ENCODE measurements at regions not wholly inside any gene's neighbourhood (a gene's known extent, or its start where the extent isn't known, plus 50 kb on each side); places are given as distances from the start of the nearest gene placed in this dataset.

DNA sequence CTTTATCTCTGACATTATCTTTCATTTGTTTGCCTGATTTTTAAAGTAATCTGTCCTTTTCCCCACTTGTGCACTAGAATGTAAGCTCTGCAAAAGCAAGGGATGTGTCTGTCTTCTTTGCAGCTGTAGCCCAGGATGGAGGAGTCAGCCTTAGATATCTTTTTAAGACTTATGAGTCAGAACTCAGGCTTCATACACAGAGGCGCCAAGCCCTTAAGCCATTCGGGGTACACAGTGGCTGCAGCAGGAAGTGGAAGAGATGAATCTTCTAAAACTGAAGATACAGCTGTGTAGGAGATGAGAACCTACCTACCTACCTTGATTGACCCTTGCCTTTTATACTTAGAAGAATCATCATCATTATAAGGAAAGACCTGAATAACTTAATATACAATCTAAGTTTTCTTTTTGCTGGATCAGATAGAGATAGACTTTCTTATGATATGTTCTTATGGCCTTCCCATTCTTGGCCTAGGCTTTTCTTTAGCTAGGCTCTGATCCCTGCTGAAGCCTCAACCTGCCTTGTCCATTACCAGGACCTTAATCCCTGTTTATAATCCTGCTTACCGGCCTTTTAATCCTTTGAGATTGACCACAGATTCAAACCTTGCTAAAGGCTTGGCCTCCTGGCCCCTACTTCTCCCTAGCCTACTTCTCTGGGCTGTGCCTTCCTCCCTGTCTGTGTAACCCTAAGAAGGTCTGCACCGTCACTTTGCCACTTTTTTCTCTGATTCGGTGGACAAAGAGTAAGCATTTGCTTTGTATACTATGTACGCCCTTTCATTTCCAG lies 304.5 kb downstream of the PRL start:
- 79% methylated on average over 6 of the region's 6 CpGs for WGBS
- TF ChIP-seq, protein P1, sequence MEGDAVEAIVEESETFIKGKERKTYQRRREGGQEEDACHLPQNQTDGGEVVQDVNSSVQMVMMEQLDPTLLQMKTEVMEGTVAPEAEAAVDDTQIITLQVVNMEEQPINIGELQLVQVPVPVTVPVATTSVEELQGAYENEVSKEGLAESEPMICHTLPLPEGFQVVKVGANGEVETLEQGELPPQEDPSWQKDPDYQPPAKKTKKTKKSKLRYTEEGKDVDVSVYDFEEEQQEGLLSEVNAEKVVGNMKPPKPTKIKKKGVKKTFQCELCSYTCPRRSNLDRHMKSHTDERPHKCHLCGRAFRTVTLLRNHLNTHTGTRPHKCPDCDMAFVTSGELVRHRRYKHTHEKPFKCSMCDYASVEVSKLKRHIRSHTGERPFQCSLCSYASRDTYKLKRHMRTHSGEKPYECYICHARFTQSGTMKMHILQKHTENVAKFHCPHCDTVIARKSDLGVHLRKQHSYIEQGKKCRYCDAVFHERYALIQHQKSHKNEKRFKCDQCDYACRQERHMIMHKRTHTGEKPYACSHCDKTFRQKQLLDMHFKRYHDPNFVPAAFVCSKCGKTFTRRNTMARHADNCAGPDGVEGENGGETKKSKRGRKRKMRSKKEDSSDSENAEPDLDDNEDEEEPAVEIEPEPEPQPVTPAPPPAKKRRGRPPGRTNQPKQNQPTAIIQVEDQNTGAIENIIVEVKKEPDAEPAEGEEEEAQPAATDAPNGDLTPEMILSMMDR (IDR thresholded peaks at IDR 0.05), result no peak
- TF ChIP-seq POLR2AphosphoS5 (IDR thresholded peaks at IDR 0.05), result no peak
- TF ChIP-seq EP300 (IDR thresholded peaks at IDR 0.05), result no peak
- TF ChIP-seq POLR2A (IDR thresholded peaks at IDR 0.05), result no peak
- no peaks in the 10 kb centered on the region for H3K36me3 ChIP-seq
- no peak for DNase-seq (ENCODE audit: low spot score in 2 of 2)
- no peaks in the 10 kb centered on the region for H3K9me3 ChIP-seq
- H3K27me3 ChIP-seq, result no peaks in the 10 kb centered on the region
- H3K4me1 ChIP-seq, result peaks cover 5% of the 10 kb centered on the region
- no peak overlapping the region for H3K27ac ChIP-seq
- no peak overlapping the region for H3K4me3 ChIP-seq

DNA sequence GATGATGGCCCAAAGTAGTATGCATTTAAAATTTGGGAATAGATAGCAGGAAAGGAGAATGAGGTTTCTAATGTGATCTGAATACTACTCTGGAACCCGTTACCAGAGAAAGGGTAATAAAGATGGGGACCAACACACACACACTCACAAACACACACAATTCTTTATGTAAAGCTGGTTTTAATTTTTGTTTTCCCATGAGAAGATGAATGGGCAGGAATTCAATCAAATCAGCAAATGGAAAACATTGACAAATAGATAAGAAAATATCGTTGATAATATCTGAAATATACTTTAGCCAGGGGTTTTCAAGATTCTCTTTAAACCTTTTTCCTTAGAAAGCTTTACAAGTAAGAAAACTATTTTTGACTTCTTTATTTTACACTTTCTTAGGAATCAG lies 303.0 kb downstream of the PRL start:
- TF ChIP-seq, protein P1 (IDR thresholded peaks at IDR 0.05), result no peak
- no peak for TF ChIP-seq EP300 (IDR thresholded peaks at IDR 0.05)
- Histone ChIP-seq H3K27ac (no peak overlapping the region), H3K27me3 (no peaks in the 10 kb centered on the region), H3K4me1 (no peaks in the 10 kb centered on the region), H3K4me3 (no peak overlapping the region), H3K9me3 (no peaks in the 10 kb centered on the region), H3K36me3 (no peaks in the 10 kb centered on the region)
- DNase-seq (ENCODE audit: low spot score in 2 of 2), result no peak
- WGBS, result 74% methylated on average over 2 of the region's 2 CpGs

DNA sequence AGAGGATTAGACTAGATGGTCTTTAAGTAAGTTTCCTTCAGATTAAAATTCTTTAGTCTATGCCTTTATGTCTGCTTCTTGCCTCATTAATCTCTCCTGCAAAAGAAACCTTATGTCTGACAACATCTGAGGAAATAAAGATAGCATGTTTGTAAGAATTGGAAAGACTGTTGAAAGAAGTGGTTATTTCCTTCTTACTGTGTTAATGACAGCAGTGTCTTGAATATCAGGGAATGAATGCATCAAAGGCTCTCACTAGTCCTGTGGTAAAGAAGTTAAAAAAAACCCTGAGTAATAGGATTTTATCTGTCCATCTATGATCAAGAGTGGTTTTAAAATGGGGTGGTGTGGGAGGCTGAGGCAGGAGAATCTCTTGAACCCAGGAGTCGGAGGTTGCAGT lies 302.0 kb downstream of the PRL start:
- TF ChIP-seq, protein P1 (IDR thresholded peaks at IDR 0.05), result no peak
- no peak for TF ChIP-seq POLR2A (IDR thresholded peaks at IDR 0.05)
- TF ChIP-seq POLR2AphosphoS5 (IDR thresholded peaks at IDR 0.05), result no peak
- TF ChIP-seq EP300 (IDR thresholded peaks at IDR 0.05), result no peak
- WGBS, result 88% methylated on average over 1 of the region's 1 CpG
- no peak overlapping the region for H3K27ac ChIP-seq
- no peaks in the 10 kb centered on the region for H3K9me3 ChIP-seq
- no peaks in the 10 kb centered on the region for H3K4me1 ChIP-seq
- no peaks in the 10 kb centered on the region for H3K36me3 ChIP-seq
- no peak for DNase-seq (ENCODE audit: low spot score in 2 of 2)
- no peaks in the 10 kb centered on the region for H3K27me3 ChIP-seq
- H3K4me3 ChIP-seq, result no peak overlapping the region

DNA sequence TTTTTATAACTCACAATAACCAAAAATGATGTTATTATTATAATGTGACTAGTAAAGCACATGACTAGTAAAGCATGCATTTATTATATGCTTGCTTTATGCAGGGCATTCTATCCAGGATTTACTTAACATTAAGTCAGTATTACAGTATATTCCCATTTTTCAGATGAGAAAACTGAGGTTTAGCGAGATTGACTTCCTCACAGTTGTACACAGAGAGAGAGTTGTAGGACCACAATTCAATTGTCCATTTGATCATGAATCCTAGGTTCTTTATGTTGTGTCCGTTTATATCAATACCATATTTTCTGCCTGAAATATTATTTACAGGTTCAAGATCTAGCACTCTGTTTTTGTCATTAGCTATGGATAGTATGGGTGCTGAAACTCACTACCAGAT lies 301.5 kb downstream of the PRL start:
- no peak for TF ChIP-seq EP300 (IDR thresholded peaks at IDR 0.05)
- TF ChIP-seq, protein P1 (IDR thresholded peaks at IDR 0.05), result no peak
- no peak for TF ChIP-seq POLR2AphosphoS5 (IDR thresholded peaks at IDR 0.05)
- TF ChIP-seq POLR2A (IDR thresholded peaks at IDR 0.05), result no peak
- H3K27ac ChIP-seq, result no peak overlapping the region
- H3K36me3 ChIP-seq, result no peaks in the 10 kb centered on the region
- no peaks in the 10 kb centered on the region for H3K9me3 ChIP-seq
- H3K27me3 ChIP-seq, result no peaks in the 10 kb centered on the region
- no peaks in the 10 kb centered on the region for H3K4me1 ChIP-seq
- H3K4me3 ChIP-seq, result no peak overlapping the region
- DNase-seq (ENCODE audit: low spot score in 2 of 2), result no peak
- 93% methylated on average over 2 of the region's 2 CpGs for WGBS

- H3K36me3 ChIP-seq, result no peaks in the 10 kb centered on the region
- H3K27me3 ChIP-seq, result no peaks in the 10 kb centered on the region
- H3K4me3 ChIP-seq, result no peak overlapping the region
- no peak overlapping the region for H3K27ac ChIP-seq
- 79% methylated on average over 5 of the region's 5 CpGs for WGBS
- H3K4me1 ChIP-seq, result no peaks in the 10 kb centered on the region
- TF ChIP-seq POLR2AphosphoS5 (IDR thresholded peaks at IDR 0.05) (no peak), POLR2A (IDR thresholded peaks at IDR 0.05) (no peak), EP300 (IDR thresholded peaks at IDR 0.05) (no peak)
- no peak for DNase-seq (ENCODE audit: low spot score in 2 of 2)
- H3K9me3 ChIP-seq, result no peaks in the 10 kb centered on the region
These were observed 300.3 kb downstream of the PRL start for GRCh38 chr6:21996425-21997118.

All from suprapubic skin (tissue), 4 donors.